ENCODE measurements at regions not wholly inside any gene's neighbourhood (a gene's known extent, or its start where the extent isn't known, plus 50 kb on each side); places are given as distances from the start of the nearest gene placed in this dataset.

GRCh38 chr7:131097662-131098376 lies 229.9 kb upstream of the MKLN1 start:
- H3K9ac ChIP-seq (ENCODE audit: control insufficient read depth, extremely low read depth, insufficient read depth, low read length): no peak overlapping the region
- no peaks in the 10 kb centered on the region for H4K20me1 ChIP-seq (ENCODE audit: control insufficient read depth, extremely low read depth, insufficient read depth, low read length)
- DNase-seq (ENCODE audit: low read depth, low spot score) (no peak), FAIRE-seq (no peak)
- no peaks in the 10 kb centered on the region for H3K9me3 ChIP-seq (ENCODE audit: control insufficient read depth, low read depth, low read length)
- H3K79me2 ChIP-seq (ENCODE audit: control insufficient read depth, insufficient read depth, low read length): peaks cover 22% of the 10 kb centered on the region
- TF ChIP-seq EZH2 (IDR thresholded peaks at IDR 0.05; ENCODE audit: low read length): no peak
- no peak for TF ChIP-seq CTCF (optimal IDR thresholded peaks at IDR 0.05 in 1 of 3, IDR thresholded peaks at IDR 0.05 in 1 of 3, conservative IDR thresholded peaks at IDR 0.05 in 1 of 3; ENCODE audit: extremely low read depth in 1 of 3, insufficient read depth in 2 of 3, low read length in 3 of 3)
- H2AFZ ChIP-seq (ENCODE audit: control insufficient read depth, low read length): no peak overlapping the region
- no peaks in the 10 kb centered on the region for H3K9me1 ChIP-seq (ENCODE audit: control insufficient read depth, extremely low read depth, insufficient read depth, low read length)
- H3K4me3 ChIP-seq (ENCODE audit: control insufficient read depth in 2 of 3, extremely low read depth in 1 of 3, insufficient read depth in 2 of 3, low read depth in 1 of 3, low read length in 3 of 3): no peak overlapping the region
- dilution Hi-C loops (cut with MboI; ENCODE audit: extremely low pct_ligation_motif_present, low sequenced_read_pairs): no loop called here
- no peaks in the 10 kb centered on the region for H3K4me1 ChIP-seq (ENCODE audit: control insufficient read depth, extremely low read depth, insufficient read depth, low read length)
- H3K36me3 ChIP-seq (ENCODE audit: control insufficient read depth in 2 of 2, extremely low read depth in 1 of 2, insufficient read depth in 2 of 2, low read length in 2 of 2): peaks cover 0 to 2% of the 10 kb centered on the region in 2 experiments
- H3K27me3 ChIP-seq (ENCODE audit: control insufficient read depth, extremely low read depth, insufficient read depth, low read length): no peaks in the 10 kb centered on the region
- no peak overlapping the region for H3K27ac ChIP-seq (ENCODE audit: control insufficient read depth, insufficient read depth, low read length)
- no peak overlapping the region for H3K4me2 ChIP-seq (ENCODE audit: control insufficient read depth, extremely low read depth, insufficient read depth, low read depth, low read length)

- no peaks in the 10 kb centered on the region for H3K9me1 ChIP-seq (ENCODE audit: control insufficient read depth, extremely low read depth, insufficient read depth, low read length)
- DNase-seq (ENCODE audit: low read depth, low spot score): no peak
- H3K27me3 ChIP-seq (ENCODE audit: control insufficient read depth, extremely low read depth, insufficient read depth, low read length): no peaks in the 10 kb centered on the region
- no peaks in the 10 kb centered on the region for H3K9me3 ChIP-seq (ENCODE audit: control insufficient read depth, low read depth, low read length)
- no peak overlapping the region for H2AFZ ChIP-seq (ENCODE audit: control insufficient read depth, low read length)
- peaks cover 0 to 2% of the 10 kb centered on the region in 2 experiments for H3K36me3 ChIP-seq (ENCODE audit: control insufficient read depth in 2 of 2, extremely low read depth in 1 of 2, insufficient read depth in 2 of 2, low read length in 2 of 2)
- H4K20me1 ChIP-seq (ENCODE audit: control insufficient read depth, extremely low read depth, insufficient read depth, low read length): no peaks in the 10 kb centered on the region
- no peak overlapping the region for H3K9ac ChIP-seq (ENCODE audit: control insufficient read depth, extremely low read depth, insufficient read depth, low read length)
- no peak for FAIRE-seq
- no peak overlapping the region for H3K27ac ChIP-seq (ENCODE audit: control insufficient read depth, insufficient read depth, low read length)
- H3K79me2 ChIP-seq (ENCODE audit: control insufficient read depth, insufficient read depth, low read length): peaks cover 28% of the 10 kb centered on the region
- dilution Hi-C loops (cut with MboI; ENCODE audit: extremely low pct_ligation_motif_present, low sequenced_read_pairs): no loop called here
- no peak overlapping the region for H3K4me2 ChIP-seq (ENCODE audit: control insufficient read depth, extremely low read depth, insufficient read depth, low read depth, low read length)
- TF ChIP-seq EZH2 (IDR thresholded peaks at IDR 0.05; ENCODE audit: low read length) (no peak), CTCF (optimal IDR thresholded peaks at IDR 0.05 in 1 of 3, IDR thresholded peaks at IDR 0.05 in 1 of 3, conservative IDR thresholded peaks at IDR 0.05 in 1 of 3; ENCODE audit: extremely low read depth in 1 of 3, insufficient read depth in 2 of 3, low read length in 3 of 3) (no peak)
- no peaks in the 10 kb centered on the region for H3K4me1 ChIP-seq (ENCODE audit: control insufficient read depth, extremely low read depth, insufficient read depth, low read length)
- no peak overlapping the region for H3K4me3 ChIP-seq (ENCODE audit: control insufficient read depth in 2 of 3, extremely low read depth in 1 of 3, insufficient read depth in 2 of 3, low read depth in 1 of 3, low read length in 3 of 3)
Observed at GRCh38 chr7:131098527-131098926, 229.1 kb upstream of the MKLN1 start.

All from keratinocyte (primary cell).